LoVo (cell line): ENCODE measurements at regions not wholly inside any gene's neighbourhood (a gene's known extent, or its start where the extent isn't known, plus 50 kb on each side); places are given as distances from the start of the nearest gene placed in this dataset.
"Not testable (repeated sequence)": the region's sequence is repeated elsewhere in the genome, so short reads cannot be mapped to it uniquely, and the experiment has no call there.

Experiments
- DNase-seq: peaks from one replicate; pipeline ENCODE4 v3.0.0-alpha.2; 2016; ENCODE audit warnings: low spot score

DNA sequence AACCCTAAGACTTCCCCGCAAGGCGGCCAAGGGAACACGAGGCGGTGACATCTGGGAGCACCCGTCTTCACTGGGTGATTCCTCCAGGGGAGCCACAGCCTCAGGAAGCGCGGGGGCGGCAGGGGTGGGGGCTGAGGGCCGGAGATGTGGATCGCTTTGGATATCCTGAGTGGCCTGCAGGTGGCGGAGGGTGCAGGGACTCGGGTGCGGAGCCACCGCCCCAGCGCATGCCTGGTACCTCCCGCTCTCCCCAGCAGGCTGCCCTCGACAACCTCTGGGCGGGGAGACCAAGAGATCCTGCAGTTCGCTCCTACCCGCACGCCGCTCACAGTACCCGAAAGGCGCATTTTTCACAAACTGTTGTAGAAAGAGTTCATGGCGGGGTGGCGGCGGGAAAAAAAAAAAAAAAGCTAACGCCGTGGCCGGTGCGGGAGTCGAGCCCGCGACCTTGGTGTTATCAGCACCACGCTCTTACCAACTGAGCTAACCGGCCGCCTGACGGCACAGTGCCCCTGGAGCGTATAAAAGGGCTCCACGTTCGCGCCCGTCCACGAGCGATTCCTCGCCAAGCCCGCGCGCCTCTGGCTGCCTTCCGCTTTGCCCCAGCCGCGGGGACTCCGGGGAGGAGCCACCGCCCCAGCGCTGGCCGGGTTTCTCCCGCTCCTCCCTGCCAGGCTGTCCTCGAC, 124.7 kb upstream of the PRKX start:
- not testable (repeated sequence) for DNase-seq

GRCh38 chrX:3837211-3837610, 123.8 kb upstream of the PRKX start:
- not testable (repeated sequence) for DNase-seq

DNA sequence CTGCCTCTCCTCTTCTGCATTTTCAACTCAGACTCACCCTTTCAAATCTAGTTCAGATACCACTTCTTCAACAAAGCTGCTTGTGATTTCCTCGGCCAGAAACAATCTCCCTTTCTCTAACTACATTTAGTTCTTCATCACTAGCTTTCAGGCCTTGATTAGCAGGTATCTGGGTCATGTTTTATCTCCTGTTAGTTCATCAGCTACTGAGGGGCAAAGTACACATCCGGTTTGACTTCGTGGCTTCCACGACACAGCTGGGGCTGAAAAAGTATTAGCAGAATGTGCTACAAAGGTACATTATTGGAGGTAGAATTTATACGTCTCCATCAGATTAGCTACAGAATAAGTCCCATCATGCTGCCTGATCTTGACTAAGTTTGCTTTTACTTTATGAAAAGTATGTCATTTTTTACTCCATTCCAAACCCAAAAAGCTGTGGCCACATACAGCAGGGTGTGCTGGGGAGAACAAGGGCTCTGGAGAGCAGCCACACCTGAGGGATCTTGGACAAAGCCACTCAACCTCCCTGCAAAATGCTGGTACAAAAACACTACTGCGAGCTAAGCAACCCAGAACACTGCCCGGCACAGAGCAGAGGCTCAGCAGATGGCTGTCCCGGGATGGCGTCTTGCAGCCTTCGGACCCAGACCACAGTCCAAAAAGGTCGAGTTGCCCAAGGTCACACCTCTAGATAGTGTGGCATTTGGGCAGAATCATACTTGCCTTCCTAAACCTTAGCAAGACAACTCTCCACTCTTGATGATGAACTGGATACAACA, 120.5 kb upstream of the PRKX start:
- not testable (repeated sequence) for DNase-seq

- DNase-seq = not testable (repeated sequence)
These were observed 116.6 kb upstream of the PRKX start for GRCh38 chrX:3830020-3830419.

DNA sequence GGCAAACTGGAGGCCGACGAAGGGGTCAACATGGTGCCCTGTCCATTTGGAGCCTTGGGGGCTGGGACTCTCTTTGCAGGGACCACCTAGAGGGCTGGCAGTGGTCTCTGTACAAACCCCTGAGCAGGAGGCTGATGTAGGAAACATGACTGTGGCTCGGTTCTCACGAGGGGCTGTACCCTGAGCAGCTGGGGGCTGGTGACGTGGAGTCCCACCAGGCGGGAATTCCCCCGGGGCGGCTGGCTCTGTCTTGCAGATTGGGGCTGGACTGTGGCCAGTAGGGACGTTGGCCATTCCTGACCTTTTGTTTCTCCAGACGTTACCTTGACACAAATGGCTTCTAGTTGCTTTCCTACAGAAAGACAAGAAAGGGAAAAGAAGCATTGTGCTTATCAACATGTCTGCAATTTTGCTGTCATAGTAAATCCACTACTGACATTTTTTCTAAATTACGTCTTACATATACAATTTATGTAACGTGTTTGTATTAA, 115.6 kb upstream of the PRKX start:
- DNase-seq = not testable (repeated sequence)

DNA sequence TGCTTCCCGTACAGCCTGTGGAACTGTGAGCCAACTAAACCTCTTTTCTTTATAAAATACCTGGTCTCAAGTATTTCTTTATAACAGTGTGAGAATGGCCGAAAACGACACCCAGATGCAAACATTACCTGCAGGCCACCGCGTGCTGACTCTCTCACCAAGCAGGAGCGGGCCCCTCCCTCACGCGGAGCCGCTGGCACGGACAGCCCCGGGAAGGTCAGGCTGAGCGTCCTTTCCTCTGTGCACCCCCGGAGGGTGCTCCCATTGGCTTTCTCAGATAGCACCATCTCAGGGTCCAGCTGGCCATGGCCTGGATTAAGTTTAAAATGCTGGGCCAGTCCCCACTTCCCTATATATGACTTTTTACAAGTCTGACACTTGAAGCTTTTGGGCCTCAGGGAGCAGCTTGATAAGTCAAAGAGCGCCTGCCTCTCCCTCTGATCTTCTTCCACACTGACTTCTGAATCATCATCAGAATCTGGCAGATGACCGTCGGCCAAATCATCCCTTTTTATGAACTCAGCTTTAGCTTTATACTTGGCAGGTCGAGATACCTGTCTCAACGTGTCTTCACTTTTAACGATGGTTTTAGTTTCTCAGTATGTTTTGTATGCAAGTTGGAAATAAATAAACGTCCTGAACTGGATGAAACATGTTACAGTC, 115.1 kb upstream of the PRKX start:
- not testable (repeated sequence) for DNase-seq

- DNase-seq = not testable (repeated sequence)
These were observed 110.6 kb upstream of the PRKX start for GRCh38 chrX:3824008-3824407.

DNA sequence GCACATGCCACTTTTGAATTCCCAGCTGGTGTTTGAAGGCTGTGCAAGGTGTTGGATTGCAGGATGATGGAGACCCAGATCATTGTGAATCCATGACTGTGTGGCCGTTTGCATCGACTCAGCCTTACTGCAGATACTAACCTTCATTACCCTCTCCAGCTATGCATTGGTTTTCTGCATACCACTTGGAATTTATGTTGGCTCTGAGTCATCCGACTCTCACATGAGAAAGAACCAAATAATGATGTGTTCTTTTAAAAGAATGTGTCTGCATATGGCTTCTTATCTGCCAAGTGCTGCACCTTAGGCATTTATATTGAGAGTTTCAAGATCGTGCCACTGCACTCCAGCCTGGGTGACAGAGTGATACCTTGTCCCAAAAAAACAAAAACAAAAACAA, 106.7 kb upstream of the PRKX start:
- DNase-seq = no peak

- DNase-seq = not testable (repeated sequence)
These were observed 104.0 kb upstream of the PRKX start for GRCh38 chrX:3817480-3817879.

DNA sequence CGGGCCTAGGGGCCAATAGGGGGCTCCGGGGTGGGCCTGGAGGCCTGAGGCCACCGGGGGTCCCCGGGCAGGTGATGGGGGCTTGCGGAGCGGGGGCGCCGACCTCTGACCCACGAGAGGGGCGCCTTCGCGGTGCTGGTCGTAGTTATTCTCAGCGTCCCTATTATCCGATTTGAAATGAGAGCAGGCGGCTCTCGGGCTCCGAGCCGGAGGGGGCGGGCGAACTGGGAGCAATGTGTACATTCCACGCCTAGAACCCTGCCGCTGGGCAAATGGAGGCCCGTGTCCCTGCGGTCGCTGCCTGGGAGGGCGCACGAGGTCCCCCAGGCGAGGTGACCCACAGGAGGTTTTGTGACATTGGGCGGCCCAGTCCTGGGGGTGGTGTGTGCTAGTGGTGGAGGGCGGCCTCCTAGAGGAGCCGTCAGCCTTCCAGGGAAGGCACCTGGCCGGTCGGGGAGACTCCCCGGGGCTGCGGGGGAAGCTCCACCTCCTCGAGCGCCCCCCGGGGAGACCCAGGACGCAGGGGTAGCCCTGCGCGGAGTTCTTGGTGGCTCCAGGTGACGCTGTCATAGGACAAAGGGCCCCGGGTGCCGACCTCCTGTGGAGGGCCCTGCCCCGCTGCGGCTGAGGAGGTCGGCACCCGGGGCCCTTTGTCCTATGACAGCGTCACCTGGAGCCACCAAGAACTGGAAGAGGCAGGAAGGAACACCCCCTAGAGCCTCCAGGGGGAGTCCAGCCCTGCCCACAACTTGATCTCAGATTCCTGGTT, 102.6 kb upstream of the PRKX start:
- DNase-seq = peak; percentile 37

DNA sequence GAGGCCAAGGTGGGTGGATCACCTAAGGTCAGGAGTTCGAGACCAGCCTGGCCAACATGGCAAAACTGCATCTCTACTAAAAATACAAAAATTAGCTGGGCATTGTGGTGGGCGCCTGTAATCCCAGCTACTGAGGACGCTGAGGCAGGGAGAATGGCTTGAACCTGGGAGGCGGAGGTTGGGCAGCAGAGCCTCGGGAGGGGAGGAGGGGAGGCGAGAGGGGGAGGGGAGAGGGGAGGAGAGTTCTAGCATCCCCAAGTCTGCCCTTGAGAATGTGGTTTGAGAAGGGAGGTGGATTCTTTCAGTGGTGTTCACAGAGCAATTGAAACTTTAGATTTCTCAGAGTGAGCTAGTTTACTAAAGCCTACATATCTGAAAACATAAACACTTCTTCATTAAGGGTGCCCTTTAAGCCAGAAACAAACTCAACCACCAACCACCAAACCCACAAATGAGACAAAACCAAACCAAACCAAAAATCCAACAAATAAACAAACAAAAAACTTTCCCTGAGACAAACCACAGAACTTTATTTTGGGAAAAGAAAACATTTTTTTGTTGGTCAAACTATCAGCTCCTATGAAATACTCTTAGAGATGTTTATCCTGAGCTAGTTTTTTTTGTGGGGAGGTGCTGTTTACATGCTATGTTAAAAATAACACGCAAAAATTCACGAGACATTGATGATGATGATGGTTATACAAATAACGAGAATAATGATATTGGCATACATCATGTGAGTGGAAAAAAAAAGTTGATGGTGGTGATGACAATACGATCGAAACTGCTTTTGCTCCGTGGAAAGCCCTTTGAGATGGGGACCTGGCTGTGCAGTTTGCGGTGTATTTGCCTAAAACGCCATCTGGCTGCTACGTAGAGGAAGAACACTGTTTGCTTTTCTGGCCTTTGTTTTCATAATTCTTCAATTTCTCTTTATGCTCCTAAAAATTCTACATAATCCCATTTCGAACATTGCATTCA, 98.2 kb upstream of the PRKX start:
- DNase-seq = no peak

GRCh38 chrX:3807906-3808305, 94.5 kb upstream of the PRKX start:
- DNase-seq = no peak

DNA sequence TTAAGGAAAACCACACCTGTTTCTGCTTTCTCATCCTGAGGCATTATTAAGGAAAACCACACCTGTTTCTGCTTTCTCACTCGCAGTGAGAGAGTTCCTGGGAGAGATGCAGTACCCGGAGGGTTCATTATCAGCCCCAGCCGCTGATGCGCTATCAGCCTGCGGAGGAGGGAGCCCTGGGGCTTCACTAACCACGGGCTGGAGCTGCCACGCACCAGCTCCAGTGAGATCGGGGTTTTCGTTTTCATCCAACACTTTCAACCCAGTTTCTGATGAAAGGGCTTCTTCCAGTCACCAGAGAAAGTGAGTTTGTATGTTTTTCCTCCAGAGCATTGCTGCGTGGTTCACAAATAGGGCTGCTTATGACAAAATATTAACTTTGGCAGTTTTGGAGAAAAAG, 93.2 kb upstream of the PRKX start:
- no peak for DNase-seq

DNA sequence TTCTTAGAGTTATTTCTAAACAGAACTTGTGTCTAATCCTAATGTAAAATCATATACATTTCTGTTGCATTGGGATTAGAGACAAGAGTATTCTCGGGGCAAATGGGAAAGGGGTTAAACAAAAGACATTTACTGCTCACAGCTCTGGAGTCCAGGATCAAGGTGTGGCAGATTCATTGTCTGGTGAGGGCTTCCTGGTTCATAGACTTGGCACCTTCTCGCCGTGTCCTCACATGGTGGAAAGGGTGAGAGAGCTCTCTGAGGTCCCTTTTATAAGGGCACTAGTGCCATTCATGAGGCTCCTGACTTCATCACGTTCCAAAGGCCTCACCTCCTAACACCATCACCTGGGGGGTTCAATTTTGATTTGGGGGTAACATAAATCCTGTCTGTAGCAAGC, 90.3 kb upstream of the PRKX start:
- no peak for DNase-seq

GRCh38 chrX:3803305-3803704, 89.9 kb upstream of the PRKX start:
- DNase-seq = no peak

DNA sequence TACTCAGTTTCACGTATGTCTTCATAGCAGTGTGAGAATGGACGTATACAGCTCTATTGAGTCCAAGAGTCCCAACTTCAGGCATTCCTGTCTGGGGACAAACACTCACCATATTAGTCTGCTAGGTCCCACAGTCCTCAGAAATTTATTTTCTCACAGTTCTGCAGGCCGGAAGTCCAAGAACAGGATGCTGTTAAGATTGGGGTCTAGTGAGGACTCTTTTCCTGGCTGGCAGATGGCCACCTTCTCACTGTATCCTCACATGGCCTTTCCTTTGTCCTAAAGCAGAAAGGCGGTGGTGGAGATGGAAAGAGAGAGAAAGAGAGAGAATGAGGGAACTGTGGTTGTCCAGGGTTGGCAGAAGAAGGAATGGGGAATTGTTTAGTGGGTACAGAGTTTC, 82.0 kb upstream of the PRKX start:
- DNase-seq = not testable (repeated sequence)

GRCh38 chrX:3791449-3791848, 78.0 kb upstream of the PRKX start:
- no peak for DNase-seq

- DNase-seq = no peak
These were observed 75.2 kb upstream of the PRKX start for GRCh38 chrX:3788494-3789233.

- DNase-seq = no peak
These were observed 74.4 kb upstream of the PRKX start for GRCh38 chrX:3787856-3788255.

GRCh38 chrX:3785822-3786221, 72.4 kb upstream of the PRKX start:
- DNase-seq = not testable (repeated sequence)
